GM12878 (cell line): ENCODE measurements at regions not wholly inside any gene's neighbourhood (a gene's known extent, or its start where the extent isn't known, plus 50 kb on each side); places are given as distances from the start of the nearest gene placed in this dataset.

Experiments
- ATAC-seq: fragments of 200-7000 bp; cut with Tn5 transposase; 3 replicates; pipeline ENCODE4 v1.9.1; 2020; ENCODE audit warnings: mild to moderate bottlenecking, moderate library complexity
- BruUV-seq: library from RNA; stranded (reverse); fragments of 400-500 nt; replicated peaks from 2 replicates; lab custom pipeline; 2021; lab: Mats Ljungman, UMichigan
- CTCF ChIA-PET: fragments of 300-600 bp; sonication (Branson Sonifier 250); formaldehyde crosslinking; extraction: SDS; loops from one replicate; lab custom pipeline; 2021; ENCODE audit warnings: inconsistent platforms; lab: Yijun Ruan, JAX
- POLR2A ChIA-PET: fragments of 350-600 bp; formaldehyde crosslinking; extraction: SDS; loops from one replicate; lab custom pipeline; 2021; ENCODE audit warnings: inconsistent platforms; lab: Charles Lee
- RAD21 ChIA-PET: fragments of 300-600 bp; sonication (Branson Sonifier 250); formaldehyde crosslinking; loops from one replicate; lab custom pipeline; 2023; ENCODE audit warnings: antibody characterized with exemption; ENCODE audit not compliant: unreplicated experiment; lab: Charles Lee
- SMC1A ChIA-PET: fragments of 300-600 bp; sonication (Branson Sonifier 250); formaldehyde crosslinking; loops from one replicate; lab custom pipeline; 2023; ENCODE audit not compliant: unreplicated experiment, uncharacterized antibody; lab: Charles Lee
- DNase-seq: peaks from one replicate; pipeline ENCODE4 v3.0.0-alpha.2; 2011; ENCODE audit warnings: low read depth, low spot score
- FAIRE-seq: peaks from 3 replicates; lab custom pipeline; 2011; peaks lifted over from hg19 to GRCh38; lab: Jason Lieb, UNC
- H2AFZ ChIP-seq: 2 replicates; pipeline ENCODE4 v1.6.0; 2011; ENCODE audit warnings: low read depth, low read length, control low read depth; ENCODE audit not compliant: control insufficient read depth
- H3K27ac ChIP-seq: 2 replicates; pipeline ENCODE4 v1.5.1; 2011; ENCODE audit warnings: control low read depth; ENCODE audit not compliant: control insufficient read depth, insufficient read depth
- H3K27me3 ChIP-seq, 2 experiments: replicated peaks in 1 of 2; 2 replicates each; pipeline versions ENCODE4 v1.6.0 to v1.6.1; 2011; ENCODE audit warnings: low read length in 1 of 2; ENCODE audit not compliant: control insufficient read depth in 2 of 2, insufficient read depth in 2 of 2
- H3K36me3 ChIP-seq, 2 experiments: 2 replicates each; pipeline ENCODE4 v1.5.1; 2011; ENCODE audit warnings: low read length in 1 of 2; ENCODE audit not compliant: control insufficient read depth in 2 of 2, insufficient read depth in 2 of 2
- H3K4me1 ChIP-seq: 2 replicates; pipeline ENCODE4 v1.6.1; 2011; ENCODE audit warnings: mild to moderate bottlenecking, low read length, moderate library complexity, mixed read lengths; ENCODE audit not compliant: control insufficient read depth, insufficient read depth
- H3K4me2 ChIP-seq: 2 replicates; pipeline ENCODE4 v1.6.0; 2011; ENCODE audit warnings: control low read depth; ENCODE audit not compliant: control insufficient read depth, insufficient read depth
- H3K4me3 ChIP-seq: fragments of 200-600 bp; sonication (generic); 2 replicates; pipeline ENCODE4 v1.5.1; 2016
- H3K79me2 ChIP-seq: 2 replicates; pipeline ENCODE4 v1.6.0; 2011; ENCODE audit warnings: low read length; ENCODE audit not compliant: control insufficient read depth, insufficient read depth
- H3K9ac ChIP-seq: 2 replicates; pipeline ENCODE4 v1.8.0; 2011; ENCODE audit warnings: low read length, control low read depth, mixed read lengths; ENCODE audit not compliant: control insufficient read depth, insufficient read depth
- H3K9me3 ChIP-seq: replicated peaks from 3 replicates; pipeline ENCODE4 v1.5.1; 2011; ENCODE audit warnings: mild to moderate bottlenecking, low read length; ENCODE audit not compliant: control insufficient read depth, insufficient read depth
- H4K20me1 ChIP-seq: 2 replicates; pipeline ENCODE4 v1.6.0; 2011; ENCODE audit not compliant: control insufficient read depth, insufficient read depth
- ATF7 ChIP-seq: fragments of 450-650 bp; IDR thresholded peaks from 2 replicates; pipeline ENCODE4 v1.6.1; 2016; ENCODE audit warnings: low read depth, mild to moderate bottlenecking
- CBX5 ChIP-seq: sonication (generic); IDR thresholded peaks from 2 replicates; pipeline ENCODE4 v1.6.1; 2016; ENCODE audit warnings: low read depth, moderate library complexity, mild to moderate bottlenecking, inconsistent platforms
- EED ChIP-seq: sonication (generic); IDR thresholded peaks from 2 replicates; pipeline ENCODE4 v1.6.1; 2016; ENCODE audit warnings: antibody characterized with exemption, low read depth
- IKZF2 ChIP-seq, 2 experiments: fragments of 450-650 bp; IDR thresholded peaks; 2 replicates each; pipeline ENCODE4 v1.6.1; 2017; ENCODE audit warnings: mild to moderate bottlenecking in 2 of 2, moderate library complexity in 2 of 2
- JUND ChIP-seq: IDR thresholded peaks from 2 replicates; pipeline ENCODE4 v1.6.1; 2012; ENCODE audit warnings: low read depth, mild to moderate bottlenecking, low read length, improper control_type of control experiment, moderate library complexity
- NR2C1 ChIP-seq: fragments of 450-650 bp; IDR thresholded peaks from 2 replicates; pipeline ENCODE4 v1.6.1; 2017; ENCODE audit warnings: antibody characterized with exemption, mild to moderate bottlenecking, moderate library complexity
- PRDM15 ChIP-seq: fragments of 450-650 bp; formaldehyde crosslinking; IDR thresholded peaks from 2 replicates; pipeline ENCODE4 v1.4.0; 2020; ENCODE audit warnings: mild to moderate bottlenecking, moderate library complexity
- SMAD1 ChIP-seq: fragments of 450-650 bp; IDR thresholded peaks from 2 replicates; pipeline ENCODE4 v1.6.1; 2018; ENCODE audit warnings: mild to moderate bottlenecking, low read depth; ENCODE audit not compliant: partially characterized antibody
- SREBF1 ChIP-seq: IDR thresholded peaks from 2 replicates; pipeline ENCODE4 v1.6.1; 2012; ENCODE audit warnings: mild to moderate bottlenecking, low read length
- ZBED1 ChIP-seq: IDR thresholded peaks from 2 replicates; pipeline ENCODE4 v1.6.1; 2016; ENCODE audit warnings: borderline replicate concordance
- ZBTB11 ChIP-seq: fragments of 450-650 bp; formaldehyde crosslinking; IDR thresholded peaks from 2 replicates; pipeline ENCODE4 v1.5.0; 2022; ENCODE audit warnings: mild to moderate bottlenecking, missing genetic modification characterization
- ZNF592 ChIP-seq: fragments of 450-650 bp; IDR thresholded peaks from 2 replicates; pipeline ENCODE4 v1.6.1; 2017; ENCODE audit warnings: mild to moderate bottlenecking, moderate library complexity
- WGBS: methylation state at CpG from one replicate; pipeline ENCODE4 v1.1.6; 2016; ENCODE audit warnings: low lambda C conversion rate; ENCODE audit not compliant: insufficient replicate concordance, insufficient coverage; ENCODE audit errors: missing lambda C conversion rate; 5-methylcytosine and 5-hydroxymethylcytosine counted together
- in situ Hi-C: fragments of 300-500 bp; cut with MboI; formaldehyde crosslinking; loops from 9 replicates; pipeline ENCODE4 v1.14.3; 2018; ENCODE audit warnings: mixed read lengths
- intact Hi-C: fragments of 100-400 bp; cut with micrococcal nuclease; formaldehyde crosslinking; loops from one replicate; pipeline ENCODE4 v1.14.2; 2022; ENCODE audit not compliant: unreplicated experiment

GRCh38 chr4:124025000-124025399 is 628.4 kb downstream of the SPRY1 start:
- H3K27ac ChIP-seq: no peak overlapping the region
- no peaks in the 10 kb centered on the region for H3K27me3 ChIP-seq
- H4K20me1 ChIP-seq: no peaks in the 10 kb centered on the region
- no TSS peak for BruUV-seq
- H3K4me3 ChIP-seq: no peak overlapping the region
- RAD21 ChIA-PET: no interaction called here
- H3K4me1 ChIP-seq: no peaks in the 10 kb centered on the region
- H3K9ac ChIP-seq: no peak overlapping the region
- no peak overlapping the region for H3K4me2 ChIP-seq
- ATAC-seq (no peak), FAIRE-seq (no peak), DNase-seq (no peak)
- 8% methylated on average over 3 of the region's 3 CpGs for WGBS
- in situ Hi-C loops: no loop called here
- CTCF ChIA-PET: no interaction called here
- SMC1A ChIA-PET: no interaction called here
- no peaks in the 10 kb centered on the region for H3K36me3 ChIP-seq
- no peak overlapping the region for H2AFZ ChIP-seq
- POLR2A ChIA-PET: no interaction called here
- intact Hi-C loops: no loop called here
- no peaks in the 10 kb centered on the region for H3K9me3 ChIP-seq
- H3K79me2 ChIP-seq: no peaks in the 10 kb centered on the region
- TF ChIP-seq SREBF1 (no peak), NR2C1 (no peak), ZNF592 (no peak), PRDM15 (CRISPR knock-in tag) (no peak), ZBTB11 (CRISPR knock-in tag) (no peak), ZBED1 (no peak), IKZF2 (IDR thresholded peaks at IDR 0.05) (no peak), JUND (no peak), EED (no peak), ATF7 (no peak), CBX5 (no peak), SMAD1 (no peak)
